Parathyroid adenoma (tissue), 2 donors: ENCODE measurements at regions not wholly inside any gene's neighbourhood (a gene's known extent, or its start where the extent isn't known, plus 50 kb on each side); places are given as distances from the start of the nearest gene placed in this dataset.

Experiments
- H2AFZ ChIP-seq: fragments of 300-600 bp; sonication (generic); one replicate; pipeline ENCODE4 v1.7.0; 2017; ENCODE audit warnings: antibody characterized with exemption, mild to moderate bottlenecking
- H3K27ac ChIP-seq: fragments of 300-600 bp; sonication (generic); one replicate; pipeline ENCODE4 v1.7.0; 2017
- H3K27me3 ChIP-seq: fragments of 300-600 bp; sonication (generic); one replicate; pipeline ENCODE4 v1.7.0; 2017; ENCODE audit warnings: low read length; ENCODE audit not compliant: control insufficient read depth, insufficient read depth
- H3K36me3 ChIP-seq: fragments of 300-600 bp; sonication (generic); one replicate; pipeline ENCODE4 v1.7.0; 2017; ENCODE audit warnings: low read length; ENCODE audit not compliant: control insufficient read depth, insufficient read depth
- H3K4me1 ChIP-seq: fragments of 300-600 bp; sonication (generic); one replicate; pipeline ENCODE4 v1.7.0; 2017; ENCODE audit warnings: control low read depth
- H3K4me2 ChIP-seq: fragments of 300-600 bp; sonication (generic); one replicate; pipeline ENCODE4 v1.7.0; 2017; ENCODE audit warnings: low read length
- H3K4me3 ChIP-seq: fragments of 300-600 bp; sonication (generic); one replicate; pipeline ENCODE4 v1.7.0; 2017; ENCODE audit warnings: low read depth, low read length
- H3K79me2 ChIP-seq: fragments of 300-600 bp; sonication (generic); one replicate; pipeline ENCODE4 v1.7.0; 2017; ENCODE audit warnings: control low read depth
- H3K9ac ChIP-seq: fragments of 300-600 bp; sonication (generic); one replicate; pipeline ENCODE4 v1.7.0; 2017; ENCODE audit warnings: mild to moderate bottlenecking
- H3K9me3 ChIP-seq: fragments of 300-600 bp; sonication (generic); one replicate; pipeline ENCODE4 v1.7.0; 2017; ENCODE audit warnings: low read length; ENCODE audit not compliant: control insufficient read depth
- CTCF ChIP-seq: fragments of 300-600 bp; sonication (generic); IDR thresholded peaks from one replicate; pipeline ENCODE4 v1.7.0; 2017; ENCODE audit warnings: antibody characterized with exemption, mild to moderate bottlenecking
- donor health status: primary hyperparathyroidism.

- peaks cover 3% of the 10 kb centered on the region for H3K36me3 ChIP-seq
- H3K27me3 ChIP-seq, result no peaks in the 10 kb centered on the region
- TF ChIP-seq CTCF, result no peak
- H3K4me3 ChIP-seq, result no peak overlapping the region
- H3K79me2 ChIP-seq, result no peaks in the 10 kb centered on the region
- H2AFZ ChIP-seq, result no peak overlapping the region
- no peak overlapping the region for H3K4me2 ChIP-seq
- H3K4me1 ChIP-seq, result no peaks in the 10 kb centered on the region
- no peak overlapping the region for H3K9ac ChIP-seq
- no peaks in the 10 kb centered on the region for H3K9me3 ChIP-seq
- no peak overlapping the region for H3K27ac ChIP-seq
Observed at GRCh38 chr9:535356-535755, 306.1 kb upstream of the DMRT1 start.

GRCh38 chr9:536597-537511, 304.6 kb upstream of the DMRT1 start:
- H3K27ac ChIP-seq, result no peak overlapping the region
- no peaks in the 10 kb centered on the region for H3K9me3 ChIP-seq
- no peak overlapping the region for H3K9ac ChIP-seq
- no peaks in the 10 kb centered on the region for H3K27me3 ChIP-seq
- no peak overlapping the region for H2AFZ ChIP-seq
- no peak for TF ChIP-seq CTCF
- no peaks in the 10 kb centered on the region for H3K79me2 ChIP-seq
- H3K4me2 ChIP-seq, result no peak overlapping the region
- H3K36me3 ChIP-seq, result peaks cover 3% of the 10 kb centered on the region
- H3K4me3 ChIP-seq, result no peak overlapping the region
- no peaks in the 10 kb centered on the region for H3K4me1 ChIP-seq

GRCh38 chr9:543478-543877, 298.0 kb upstream of the DMRT1 start:
- H3K4me2 ChIP-seq, result no peak overlapping the region
- no peaks in the 10 kb centered on the region for H3K4me1 ChIP-seq
- no peak overlapping the region for H2AFZ ChIP-seq
- no peak overlapping the region for H3K27ac ChIP-seq
- H3K4me3 ChIP-seq, result no peak overlapping the region
- H3K9ac ChIP-seq, result no peak overlapping the region
- TF ChIP-seq CTCF, result no peak
- H3K36me3 ChIP-seq, result peaks cover 3% of the 10 kb centered on the region
- H3K79me2 ChIP-seq, result no peaks in the 10 kb centered on the region
- no peaks in the 10 kb centered on the region for H3K9me3 ChIP-seq
- no peaks in the 10 kb centered on the region for H3K27me3 ChIP-seq

- Histone ChIP-seq H3K4me2 (no peak overlapping the region), H3K27ac (no peak overlapping the region)
Observed at GRCh38 chr9:545480-545879, 296.0 kb upstream of the DMRT1 start.

More at GRCh38 chr9:545480-545879, 296.0 kb upstream of the DMRT1 start:
- H3K27me3 ChIP-seq, result no peaks in the 10 kb centered on the region
- H3K4me1 ChIP-seq, result no peaks in the 10 kb centered on the region
- no peaks in the 10 kb centered on the region for H3K79me2 ChIP-seq
- H3K9ac ChIP-seq, result no peak overlapping the region
- no peaks in the 10 kb centered on the region for H3K36me3 ChIP-seq
- no peak overlapping the region for H3K4me3 ChIP-seq
- no peaks in the 10 kb centered on the region for H3K9me3 ChIP-seq
- no peak overlapping the region for H2AFZ ChIP-seq
- TF ChIP-seq CTCF, result no peak
